ENCODE measurements at regions not wholly inside any gene's neighbourhood (a gene's known extent, or its start where the extent isn't known, plus 50 kb on each side); places are given as distances from the start of the nearest gene placed in this dataset.
"Not testable (repeated sequence)": the region's sequence is repeated elsewhere in the genome, so short reads cannot be mapped to it uniquely, and the experiment has no call there.

DNA sequence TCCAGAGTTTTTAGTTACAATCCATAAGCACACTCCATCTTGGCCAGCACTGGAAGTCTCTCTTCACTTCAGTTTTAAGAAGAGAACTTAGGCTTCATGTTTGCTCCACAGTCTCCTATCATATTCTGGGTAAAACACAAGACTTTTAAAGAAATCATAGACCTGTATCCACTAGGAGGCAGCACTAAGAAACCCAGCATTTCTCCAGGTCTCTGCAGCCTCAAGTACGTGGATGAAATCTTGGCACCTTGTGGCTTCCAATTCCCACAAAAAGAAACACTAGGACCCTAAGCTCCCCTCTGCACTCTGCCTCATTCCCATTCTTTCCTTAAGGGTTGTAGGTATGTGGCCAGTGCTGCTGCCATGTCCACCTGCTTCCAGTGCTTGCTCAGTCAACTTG lies 367.3 kb upstream of the CASK start:
- no peak overlapping the region for H3K27ac ChIP-seq (ENCODE audit: low read depth, low read length)
- no peaks in the 10 kb centered on the region for H3K27me3 ChIP-seq (ENCODE audit: insufficient read depth, low read length)
- intact Hi-C loops (cut with micrococcal nuclease): no loop called here
- H2AFZ ChIP-seq (ENCODE audit: low read depth, low read length, poor library complexity, severe bottlenecking): no peak overlapping the region
- no peaks in the 10 kb centered on the region for H3K79me2 ChIP-seq (ENCODE audit: insufficient read depth, low read length)
- H3K9me3 ChIP-seq (ENCODE audit: control insufficient read depth in 1 of 2, insufficient read depth in 1 of 2, low read depth in 1 of 2, low read length in 2 of 2): no peaks in the 10 kb centered on the region
- TF ChIP-seq, protein P1, sequence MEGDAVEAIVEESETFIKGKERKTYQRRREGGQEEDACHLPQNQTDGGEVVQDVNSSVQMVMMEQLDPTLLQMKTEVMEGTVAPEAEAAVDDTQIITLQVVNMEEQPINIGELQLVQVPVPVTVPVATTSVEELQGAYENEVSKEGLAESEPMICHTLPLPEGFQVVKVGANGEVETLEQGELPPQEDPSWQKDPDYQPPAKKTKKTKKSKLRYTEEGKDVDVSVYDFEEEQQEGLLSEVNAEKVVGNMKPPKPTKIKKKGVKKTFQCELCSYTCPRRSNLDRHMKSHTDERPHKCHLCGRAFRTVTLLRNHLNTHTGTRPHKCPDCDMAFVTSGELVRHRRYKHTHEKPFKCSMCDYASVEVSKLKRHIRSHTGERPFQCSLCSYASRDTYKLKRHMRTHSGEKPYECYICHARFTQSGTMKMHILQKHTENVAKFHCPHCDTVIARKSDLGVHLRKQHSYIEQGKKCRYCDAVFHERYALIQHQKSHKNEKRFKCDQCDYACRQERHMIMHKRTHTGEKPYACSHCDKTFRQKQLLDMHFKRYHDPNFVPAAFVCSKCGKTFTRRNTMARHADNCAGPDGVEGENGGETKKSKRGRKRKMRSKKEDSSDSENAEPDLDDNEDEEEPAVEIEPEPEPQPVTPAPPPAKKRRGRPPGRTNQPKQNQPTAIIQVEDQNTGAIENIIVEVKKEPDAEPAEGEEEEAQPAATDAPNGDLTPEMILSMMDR (IDR thresholded peaks at IDR 0.05 in 2 of 3, conservative IDR thresholded peaks at IDR 0.05 in 1 of 3; ENCODE audit: borderline replicate concordance in 1 of 3, insufficient read depth in 1 of 3, low read depth in 2 of 3, low read length in 2 of 3): peak; percentile 22 to 46 (median 29); a peak in 3 of 6 replicates
- peak; percentile 37; the same call in 1 of the 2 replicates for TF ChIP-seq RAD21 (IDR thresholded peaks at IDR 0.05; ENCODE audit: low read depth)
- TF ChIP-seq, protein P2, sequence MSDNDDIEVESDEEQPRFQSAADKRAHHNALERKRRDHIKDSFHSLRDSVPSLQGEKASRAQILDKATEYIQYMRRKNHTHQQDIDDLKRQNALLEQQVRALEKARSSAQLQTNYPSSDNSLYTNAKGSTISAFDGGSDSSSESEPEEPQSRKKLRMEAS (IDR thresholded peaks at IDR 0.05): no peak
- POLR2A ChIA-PET: no interaction called here
- BruUV-seq (replicated peaks): no TSS peak
- CTCF ChIA-PET: no interaction called here
- no peak overlapping the region for H3K4me3 ChIP-seq (replicated peaks in 1 of 2; ENCODE audit: low read depth in 1 of 2, low read length in 2 of 2)
- no peaks in the 10 kb centered on the region for H3K9me2 ChIP-seq (ENCODE audit: insufficient read depth)
- no peaks in the 10 kb centered on the region for H3K4me1 ChIP-seq (ENCODE audit: control insufficient read depth in 1 of 2, insufficient read depth in 2 of 2, low read length in 2 of 2)
- H4K20me1 ChIP-seq (ENCODE audit: insufficient read depth): no peaks in the 10 kb centered on the region
- DNase-seq (ENCODE audit: low read depth, low spot score) (peak; percentile 6), ATAC-seq (peak; percentile 49; the same call in 1 of the 2 replicates)
- no peak overlapping the region for H3K4me2 ChIP-seq (ENCODE audit: low read length)
- RAD21 ChIA-PET (ENCODE audit: low non-redundant PET in 1 of 2, low total read pairs in 2 of 2, uncharacterized antibody in 2 of 2, unreplicated experiment in 2 of 2): no interaction called here
- no peaks in the 10 kb centered on the region for H3K36me3 ChIP-seq (ENCODE audit: control insufficient read depth in 1 of 2, insufficient read depth in 2 of 2, low read length in 2 of 2)
- H3K9ac ChIP-seq (ENCODE audit: low read length): no peak overlapping the region

DNA sequence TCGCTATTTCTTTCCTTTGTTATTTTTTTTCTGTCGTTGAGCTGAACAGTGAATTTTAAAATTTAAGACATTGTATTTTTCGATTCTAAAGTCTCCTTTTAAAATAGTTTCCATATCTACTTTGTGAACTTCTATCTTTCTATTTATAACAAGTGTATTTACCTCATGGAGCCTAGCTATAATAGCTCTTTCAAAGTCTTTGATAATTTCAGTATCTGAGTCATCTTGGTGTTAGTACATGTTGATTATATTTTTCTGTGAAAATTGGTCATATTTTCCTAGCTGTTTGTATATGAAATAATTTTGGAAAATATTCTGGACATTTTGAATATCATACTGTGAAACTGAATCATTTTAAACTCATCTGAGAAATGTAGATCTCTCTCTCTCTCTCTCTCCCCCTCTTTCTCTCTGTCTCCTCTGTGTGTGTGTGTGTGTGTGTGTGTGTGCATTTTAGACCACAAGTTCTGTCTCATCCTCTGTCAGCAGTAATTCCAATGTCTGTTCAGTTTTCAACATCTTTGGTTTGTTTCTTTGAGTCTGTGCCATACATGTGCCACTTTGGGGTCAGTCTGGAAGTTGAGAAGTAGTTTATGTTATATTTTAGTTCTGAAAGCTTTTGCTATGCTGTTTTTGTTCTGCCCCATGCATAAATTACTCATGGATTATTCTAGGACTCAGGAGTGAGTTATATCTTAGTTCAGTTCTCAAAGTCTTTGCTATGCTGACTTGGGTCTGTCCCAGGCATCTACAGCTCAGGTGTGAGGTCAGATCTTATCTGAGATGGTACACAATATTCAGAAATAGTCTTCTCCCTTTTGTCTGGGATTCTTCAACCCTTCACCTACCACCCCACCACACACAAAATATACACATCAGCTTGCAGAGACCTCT lies 366.4 kb upstream of the CASK start:
- TF ChIP-seq EZH2phosphoT487 (IDR thresholded peaks at IDR 0.05; ENCODE audit: borderline replicate concordance) (no peak), POLR2A (IDR thresholded peaks at IDR 0.05; ENCODE audit: borderline replicate concordance, extremely low read depth, insufficient read depth, insufficient read length) (no peak), ELF1 (IDR thresholded peaks at IDR 0.05; ENCODE audit: borderline replicate concordance, low read depth) (no peak)
- RAD21 ChIA-PET (ENCODE audit: low non-redundant PET in 1 of 2, low total read pairs in 2 of 2, uncharacterized antibody in 2 of 2, unreplicated experiment in 2 of 2): no interaction called here
- Histone ChIP-seq H3K27me3 (ENCODE audit: insufficient read depth, low read length) (no peaks in the 10 kb centered on the region), H3K36me3 (ENCODE audit: control insufficient read depth in 1 of 2, insufficient read depth in 2 of 2, low read length in 2 of 2) (no peaks in the 10 kb centered on the region), H3K9me3 (ENCODE audit: control insufficient read depth in 1 of 2, insufficient read depth in 1 of 2, low read depth in 1 of 2, low read length in 2 of 2) (no peaks in the 10 kb centered on the region), H3K4me3 (replicated peaks in 1 of 2; ENCODE audit: low read depth in 1 of 2, low read length in 2 of 2) (no peak overlapping the region), H3K4me1 (ENCODE audit: control insufficient read depth in 1 of 2, insufficient read depth in 2 of 2, low read length in 2 of 2) (no peaks in the 10 kb centered on the region), H3K79me2 (ENCODE audit: insufficient read depth, low read length) (no peaks in the 10 kb centered on the region), H3K9me2 (ENCODE audit: insufficient read depth) (no peaks in the 10 kb centered on the region), H3K9ac (ENCODE audit: low read length) (no peak overlapping the region), H4K20me1 (ENCODE audit: insufficient read depth) (no peaks in the 10 kb centered on the region), H3K4me2 (ENCODE audit: low read length) (no peak overlapping the region), H2AFZ (ENCODE audit: low read depth, low read length, poor library complexity, severe bottlenecking) (no peak overlapping the region), H3K27ac (ENCODE audit: low read depth, low read length) (no peak overlapping the region)
- no TSS peak for BruUV-seq (replicated peaks)
- no peak for ATAC-seq
- CTCF ChIA-PET: interaction anchor here (1.0 kb wide), 1 partner anchor 492 kb away, joined by 3 read pairs; no protein-coding TSS in a partner anchor
- DNase-seq (ENCODE audit: low read depth, low spot score): no peak
- POLR2A ChIA-PET: no interaction called here
- intact Hi-C loops (cut with micrococcal nuclease): no loop called here

DNA sequence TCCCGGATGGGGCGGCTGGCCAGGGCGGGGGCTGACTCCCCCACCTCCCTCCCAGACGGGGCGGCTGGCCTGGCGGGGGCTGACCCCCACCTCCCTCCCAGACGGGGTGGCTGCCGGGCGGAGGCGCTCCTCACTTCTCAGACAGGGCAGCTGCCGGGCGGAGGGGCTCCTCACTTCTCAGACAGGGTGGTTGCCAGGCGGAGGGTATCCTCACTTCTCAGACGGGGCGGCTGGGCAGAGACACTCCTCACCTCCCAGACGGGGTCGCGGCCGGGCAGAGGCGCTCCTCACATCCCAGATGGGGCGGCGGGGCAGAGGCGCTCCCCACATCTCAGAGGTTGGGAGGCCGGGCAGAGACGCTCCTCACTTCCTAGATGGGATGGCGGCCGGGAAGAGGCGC lies 362.3 kb upstream of the CASK start:
- H3K36me3 ChIP-seq (ENCODE audit: control insufficient read depth in 1 of 2, insufficient read depth in 2 of 2, low read length in 2 of 2); H3K4me3 ChIP-seq (replicated peaks in 1 of 2; ENCODE audit: low read depth in 1 of 2, low read length in 2 of 2); H2AFZ ChIP-seq (ENCODE audit: low read depth, low read length, poor library complexity, severe bottlenecking); intact Hi-C loops (cut with micrococcal nuclease); ATAC-seq; H3K4me1 ChIP-seq (ENCODE audit: control insufficient read depth in 1 of 2, insufficient read depth in 2 of 2, low read length in 2 of 2); POLR2A ChIA-PET; H3K9ac ChIP-seq (ENCODE audit: low read length); H3K9me2 ChIP-seq (ENCODE audit: insufficient read depth); H3K4me2 ChIP-seq (ENCODE audit: low read length); BruUV-seq (replicated peaks); DNase-seq (ENCODE audit: low read depth, low spot score); H4K20me1 ChIP-seq (ENCODE audit: insufficient read depth); RAD21 ChIA-PET (ENCODE audit: low non-redundant PET in 1 of 2, low total read pairs in 2 of 2, uncharacterized antibody in 2 of 2, unreplicated experiment in 2 of 2); H3K27ac ChIP-seq (ENCODE audit: low read depth, low read length); H3K79me2 ChIP-seq (ENCODE audit: insufficient read depth, low read length); H3K27me3 ChIP-seq (ENCODE audit: insufficient read depth, low read length); H3K9me3 ChIP-seq (ENCODE audit: control insufficient read depth in 1 of 2, insufficient read depth in 1 of 2, low read depth in 1 of 2, low read length in 2 of 2); CTCF ChIA-PET: not testable (repeated sequence)

All from HCT116 (cell line).